CD4-positive, alpha-beta T cell (primary cell): ENCODE measurements at regions not wholly inside any gene's neighbourhood (a gene's known extent, or its start where the extent isn't known, plus 50 kb on each side); places are given as distances from the start of the nearest gene placed in this dataset.

Experiments used
- ATAC-seq: fragments of 200-7000 bp; cut with Tn5 transposase; one replicate; pipeline ENCODE4 v1.10.0; 2022; ENCODE audit warnings: mild to moderate bottlenecking; ENCODE audit not compliant: poor library complexity
- CTCF ChIA-PET: fragments of 350-600 bp; sonication (Branson Sonifier 250); formaldehyde crosslinking; loops from one replicate; lab custom pipeline; 2021; ENCODE audit warnings: antibody characterized with exemption, inconsistent platforms; lab: Charles Lee
- POLR2A ChIA-PET: fragments of 350-600 bp; sonication (Branson Sonifier 250); formaldehyde crosslinking; loops from one replicate; lab custom pipeline; 2021; ENCODE audit warnings: antibody characterized with exemption, inconsistent platforms; lab: Charles Lee
- DNase-seq, 14 experiments: peaks; one replicate each; pipeline ENCODE4 v3.0.0-alpha.2; 2013 to 2020; ENCODE audit warnings: mixed read lengths in 2 of 14
- H3K27ac ChIP-seq, 2 donors: one replicate each; pipeline versions ENCODE4 v1.5.1 to v1.7.0; 2013; ENCODE audit warnings: low read length in 2 of 2, low read depth in 1 of 2, mild to moderate bottlenecking in 1 of 2
- H3K27me3 ChIP-seq, 2 experiments: 1 replicate in 1 of 2; 2 replicates in 1 of 2; pipeline versions ENCODE4 v1.6.1 to v1.7.0; 2013; ENCODE audit warnings: low read length in 2 of 2, control low read depth in 1 of 2, mild to moderate bottlenecking in 1 of 2, moderate library complexity in 1 of 2; ENCODE audit not compliant: insufficient read depth in 2 of 2, control insufficient read depth in 1 of 2
- H3K36me3 ChIP-seq: one replicate; pipeline ENCODE4 v1.6.1; 2013; ENCODE audit warnings: low read length, control low read depth; ENCODE audit not compliant: insufficient read depth
- H3K4me1 ChIP-seq: one replicate; pipeline ENCODE4 v1.6.1; 2013; ENCODE audit warnings: low read length, control low read depth; ENCODE audit not compliant: insufficient read depth
- H3K4me3 ChIP-seq: one replicate; pipeline ENCODE4 v1.5.1; 2013; ENCODE audit warnings: mild to moderate bottlenecking, low read length, moderate library complexity
- H3K9me3 ChIP-seq, 2 experiments: 1 replicate in 1 of 2; 2 replicates in 1 of 2; pipeline versions ENCODE4 v1.6.1 to v1.7.0; 2013; ENCODE audit warnings: low read length in 2 of 2, mild to moderate bottlenecking in 2 of 2, control low read depth in 1 of 2, moderate library complexity in 1 of 2; ENCODE audit not compliant: control insufficient read depth in 1 of 2, insufficient read depth in 1 of 2
- H3K27ac Mint-ChIP-seq: one replicate; pipeline ENCODE4 v1.8.0; 2020; ENCODE audit warnings: mixed read lengths
- H3K27me3 Mint-ChIP-seq: one replicate; pipeline ENCODE4 v1.8.0; 2021; ENCODE audit warnings: mixed read lengths
- H3K36me3 Mint-ChIP-seq: one replicate; pipeline ENCODE4 v1.8.0; 2021; ENCODE audit warnings: low read depth, mixed read lengths
- H3K4me1 Mint-ChIP-seq: one replicate; pipeline ENCODE4 v1.8.0; 2021; ENCODE audit warnings: low read depth, mixed read lengths
- H3K4me3 Mint-ChIP-seq: one replicate; pipeline ENCODE4 v1.8.0; 2020; ENCODE audit warnings: mild to moderate bottlenecking, mixed read lengths
- H3K9me3 Mint-ChIP-seq: one replicate; pipeline ENCODE4 v1.8.0; 2020; ENCODE audit warnings: mixed read lengths
- CTCF ChIP-seq: fragments of 200-600 bp; IDR thresholded peaks from one replicate; pipeline ENCODE4 v1.8.0; 2022; ENCODE audit warnings: antibody characterized with exemption, mild to moderate bottlenecking
- intact Hi-C, 2 experiments: fragments of 100-400 bp; cut with DNase I in 1 of 2; cut with micrococcal nuclease in 1 of 2; formaldehyde crosslinking; loops; one replicate each; pipeline versions ENCODE4 v1.15.1 to v1.9.0; 2023 to 2025; cut with DNase I, micrococcal nuclease

GRCh38 chr5:165055476-165055875, 1550.1 kb downstream of the MAT2B start:
- ChIA-PET CTCF (no interaction called here), POLR2A (no interaction called here)
- Histone ChIP-seq H3K27ac (no peak overlapping the region), H3K36me3 (no peaks in the 10 kb centered on the region), H3K9me3 (no peaks in the 10 kb centered on the region), H3K4me1 (no peaks in the 10 kb centered on the region), H3K27me3 (no peaks in the 10 kb centered on the region), H3K4me3 (no peak overlapping the region)
- intact Hi-C loops: no loop called here
- Mint-ChIP-seq H3K27me3 (no peaks in the 10 kb centered on the region), H3K9me3 (no peaks in the 10 kb centered on the region), H3K36me3 (no peaks in the 10 kb centered on the region), H3K4me1 (no peaks in the 10 kb centered on the region), H3K27ac (no peak overlapping the region), H3K4me3 (no peak overlapping the region)
- no peak for TF ChIP-seq CTCF
- ATAC-seq (no peak), DNase-seq (no peak)

GRCh38 chr5:165057145-165057544, 1551.7 kb downstream of the MAT2B start:
- POLR2A ChIA-PET: no interaction called here
- Mint-ChIP-seq H3K4me1 (no peaks in the 10 kb centered on the region), H3K9me3 (peaks cover 4% of the 10 kb centered on the region), H3K27ac (no peak overlapping the region), H3K27me3 (no peaks in the 10 kb centered on the region), H3K36me3 (no peaks in the 10 kb centered on the region), H3K4me3 (no peak overlapping the region)
- no peaks in the 10 kb centered on the region for H3K36me3 ChIP-seq
- H3K4me1 ChIP-seq: no peaks in the 10 kb centered on the region
- CTCF ChIA-PET: no interaction called here
- no peak for TF ChIP-seq CTCF
- no peak overlapping the region for H3K27ac ChIP-seq
- H3K9me3 ChIP-seq: no peaks in the 10 kb centered on the region
- DNase-seq (no peak), ATAC-seq (no peak)
- H3K27me3 ChIP-seq: no peaks in the 10 kb centered on the region
- intact Hi-C loops: no loop called here
- H3K4me3 ChIP-seq: no peak overlapping the region

- Histone ChIP-seq H3K4me3 (no peak overlapping the region), H3K4me1 (no peaks in the 10 kb centered on the region), H3K36me3 (no peaks in the 10 kb centered on the region), H3K9me3 (peaks cover 0 to 8% of the 10 kb centered on the region in 2 experiments), H3K27ac (no peak overlapping the region), H3K27me3 (no peaks in the 10 kb centered on the region)
- ATAC-seq: no peak
- no peak overlapping the region for H3K4me3 Mint-ChIP-seq
- CTCF ChIA-PET: no interaction called here
- intact Hi-C loops: no loop called here
- H3K36me3 Mint-ChIP-seq: no peaks in the 10 kb centered on the region
- no peaks in the 10 kb centered on the region for H3K27me3 Mint-ChIP-seq
- TF ChIP-seq CTCF: no peak
- H3K9me3 Mint-ChIP-seq: peaks cover 9% of the 10 kb centered on the region
- H3K4me1 Mint-ChIP-seq: no peaks in the 10 kb centered on the region
- no peak for DNase-seq
- no peak overlapping the region for H3K27ac Mint-ChIP-seq
- POLR2A ChIA-PET: no interaction called here
Observed at GRCh38 chr5:165066751-165067385, 1561.4 kb downstream of the MAT2B start.
